Heart right ventricle (tissue), 16 donors: ENCODE measurements at regions not wholly inside any gene's neighbourhood (a gene's known extent, or its start where the extent isn't known, plus 50 kb on each side); places are given as distances from the start of the nearest gene placed in this dataset.

Source experiments
- ATAC-seq, 8 donors: fragments of 200-7000 bp; cut with Tn5 transposase; one replicate each; pipeline ENCODE4 v1.9.1; 2020; ENCODE audit warnings: mild to moderate bottlenecking in 8 of 8, moderate library complexity in 8 of 8, moderate number of reproducible peaks in 1 of 8
- DNase-seq, 2 donors: peaks; one replicate each; pipeline ENCODE4 v3.0.0-alpha.2; 2020
- H3K27ac ChIP-seq, 10 donors: fragments of 200-600 bp; sonication (generic) in 2 of 10; one replicate each; pipeline versions ENCODE4 v1.5.0 to v1.8.0; 2020 to 2022; ENCODE audit warnings: mild to moderate bottlenecking in 3 of 10
- H3K27me3 ChIP-seq, 7 donors: fragments of 200-600 bp; one replicate each; pipeline ENCODE4 v1.8.0; 2021 to 2022; ENCODE audit warnings: mild to moderate bottlenecking in 2 of 7
- H3K36me3 ChIP-seq, 9 donors: fragments of 200-600 bp; sonication (generic) in 1 of 9; one replicate each; pipeline versions ENCODE4 v1.5.0 to v1.8.0; 2020 to 2022; ENCODE audit warnings: mild to moderate bottlenecking in 2 of 9
- H3K4me1 ChIP-seq, 9 donors: fragments of 200-600 bp; sonication (generic) in 1 of 9; one replicate each; pipeline versions ENCODE4 v1.5.0 to v1.8.0; 2020 to 2022; ENCODE audit warnings: mild to moderate bottlenecking in 4 of 9
- H3K4me3 ChIP-seq, 10 donors: fragments of 200-600 bp; sonication (generic) in 2 of 10; one replicate each; pipeline versions ENCODE4 v1.5.0 to v1.8.0; 2020 to 2022; ENCODE audit warnings: mild to moderate bottlenecking in 7 of 10, moderate library complexity in 2 of 10
- H3K9me3 ChIP-seq, 11 donors: fragments of 200-600 bp in 10 of 11; sonication (generic) in 2 of 11; one replicate each; pipeline versions ENCODE4 v1.5.0 to v1.8.0; 2013 to 2022; ENCODE audit warnings: mild to moderate bottlenecking in 2 of 11, control low read depth in 1 of 11, moderate library complexity in 1 of 11
- CTCF ChIP-seq, 9 donors: fragments of 200-600 bp; sonication (generic) in 2 of 9; IDR thresholded peaks; one replicate each; pipeline versions ENCODE4 v1.5.0 to v1.8.0; 2021 to 2022; ENCODE audit warnings: antibody characterized with exemption in 9 of 9, mild to moderate bottlenecking in 5 of 9, moderate library complexity in 1 of 9
- WGBS, 2 donors: extraction: QIAGEN DNeasy Blood & Tissue Kit; methylation state at CpG; one replicate each; pipeline ENCODE4 v1.1.7; 2013; ENCODE audit warnings: inconsistent platforms in 1 of 2; 5-methylcytosine and 5-hydroxymethylcytosine counted together
- intact Hi-C, 10 donors: fragments of 100-400 bp; cut with DNase I; formaldehyde crosslinking; loops; one replicate each; pipeline versions ENCODE4 v1.11.1 to v1.14.2; 2022
- donor health status: Arrhythmogenic right ventricular cardiomyopathy.
- donor health status: ischemic (EF 13 %, LVEDD 7.1; RV severe dilation, severe dysfunction).
- donor health status: healthy with polysubstance abuse.
- donor health status: DM: no; HTN: yes; CAD: no.
- donor health status: DM: no; HTN: no; CAD: no.
- donor health status: ischemic (EF 25% LVEDD 6.9; RV normal size, moderate dysfunction).
- donor health status: ischemic (EF 25% LVEDD 5.7; RV mildly dilated, moderate dysfunction).
- donor health status: healthy.
- donor health status: DM: yes; HTN: yes; CAD: no.
- donor health status: Ischemic cardiomyopathy.
- donor health status: ischemic (EF 35%, LVEDD 5.7; RV mildly dilated, moderate dysfunction).
- donor health status: nonischemic (EF 11% LVEDD 7.7; RV severe dilation, severe dysfunction).
- donor health status: DM: yes; HTN: yes; CAD: no.
- donor health status: PGD.
- donor health status: ischemic (EF 29% LVEDD 5.4; RV normal size, mild dysfunction).
- donor health status: nonischemic (EF 23%, LVEDD 6.1; RV moderate dilation, normal function).

GRCh38 chr3:22231061-22231460, 480.1 kb upstream of the ZNF385D start:
- intact Hi-C loops = no loop called here
- Histone ChIP-seq H3K4me1 (no peaks in the 10 kb centered on the region), H3K4me3 (no peak overlapping the region), H3K27me3 (no peaks in the 10 kb centered on the region), H3K36me3 (no peaks in the 10 kb centered on the region), H3K9me3 (peaks cover 0 to 16% (median 0%) of the 10 kb centered on the region in 11 donors), H3K27ac (no peak overlapping the region)
- ATAC-seq (no peak), DNase-seq (no peak)
- WGBS, 2 donors = 72 to 77% methylated on average over 1 of the region's 1 CpG
- TF ChIP-seq CTCF (IDR thresholded peaks at IDR 0.05) = no peak

GRCh38 chr3:22236490-22237270, 485.7 kb upstream of the ZNF385D start:
- no peak overlapping the region for H3K4me3 ChIP-seq
- intact Hi-C loops = no loop called here
- DNase-seq = no peak
- ATAC-seq = no peak
- no peaks in the 10 kb centered on the region for H3K27me3 ChIP-seq
- H3K4me1 ChIP-seq = no peaks in the 10 kb centered on the region
- no peak overlapping the region for H3K27ac ChIP-seq
- no peak for TF ChIP-seq CTCF (IDR thresholded peaks at IDR 0.05)
- WGBS, 2 donors = 60 to 64% methylated on average over 3 of the region's 3 CpGs
- H3K9me3 ChIP-seq = peaks cover 0 to 7% (median 0%) of the 10 kb centered on the region in 11 donors
- no peaks in the 10 kb centered on the region for H3K36me3 ChIP-seq

GRCh38 chr3:22239011-22239410, 488.0 kb upstream of the ZNF385D start:
- intact Hi-C loops = no loop called here
- no peaks in the 10 kb centered on the region for H3K36me3 ChIP-seq
- no peak overlapping the region for H3K27ac ChIP-seq
- no peak for DNase-seq
- H3K4me3 ChIP-seq = no peak overlapping the region
- no peak for ATAC-seq
- no peaks in the 10 kb centered on the region for H3K9me3 ChIP-seq
- H3K4me1 ChIP-seq = no peaks in the 10 kb centered on the region
- no peak for TF ChIP-seq CTCF (IDR thresholded peaks at IDR 0.05)
- H3K27me3 ChIP-seq = no peaks in the 10 kb centered on the region
- WGBS, 2 donors = 50 to 57% methylated on average over 4 of the region's 4 CpGs

GRCh38 chr3:22241110-22241509, 490.1 kb upstream of the ZNF385D start:
- Histone ChIP-seq H3K27ac (no peak overlapping the region), H3K9me3 (no peaks in the 10 kb centered on the region), H3K36me3 (no peaks in the 10 kb centered on the region), H3K27me3 (no peaks in the 10 kb centered on the region), H3K4me3 (no peak overlapping the region), H3K4me1 (peaks cover 0 to 5% (median 0%) of the 10 kb centered on the region in 9 donors)
- DNase-seq (no peak), ATAC-seq (no peak)
- WGBS, 2 donors = 60 to 61% methylated on average over 2 of the region's 2 CpGs
- TF ChIP-seq CTCF (IDR thresholded peaks at IDR 0.05) = no peak
- intact Hi-C loops = no loop called here
